A673 (cell line): ENCODE measurements at regions not wholly inside any gene's neighbourhood (a gene's known extent, or its start where the extent isn't known, plus 50 kb on each side); places are given as distances from the start of the nearest gene placed in this dataset.

ENCODE experiments used
- CTCF ChIP-seq: fragments of 300-800, 200-600 bp; sonication (generic); conservative IDR thresholded peaks from 2 replicates; pipeline ENCODE4 v1.5.1; 2017; ENCODE audit warnings: low read depth, mild to moderate bottlenecking, antibody characterized with exemption, low read length, moderate library complexity, mixed read lengths
- EZH2 ChIP-seq: fragments of 200-600 bp; sonication (generic); IDR thresholded peaks from 2 replicates; pipeline ENCODE4 v1.6.1; 2017; ENCODE audit warnings: borderline replicate concordance, low read depth, mild to moderate bottlenecking, mixed read lengths, antibody characterized with exemption, low read length; ENCODE audit not compliant: poor library complexity, severe bottlenecking

DNA sequence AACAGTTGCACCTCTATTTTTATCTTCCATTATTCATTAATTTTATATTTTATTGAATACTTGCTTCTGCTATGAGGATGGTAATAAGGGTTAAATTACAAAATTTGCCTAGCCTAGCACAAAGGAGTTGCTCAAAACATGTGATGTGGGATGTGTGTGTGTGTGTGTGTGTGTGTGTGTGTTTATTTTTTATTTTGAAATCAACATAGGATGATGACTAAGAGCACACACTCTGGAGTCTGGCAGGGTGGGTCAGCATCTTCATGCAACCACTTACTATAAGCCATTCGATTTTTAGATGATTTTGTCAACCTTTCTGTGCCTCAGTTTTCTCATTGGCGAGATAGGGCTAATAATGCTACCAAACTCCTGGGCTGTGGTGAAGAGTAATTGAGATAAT, 57.7 kb upstream of the MAMDC2 start:
- TF ChIP-seq CTCF, result no peak
- no peak for TF ChIP-seq EZH2
